SU-DHL-6 (cell line): ENCODE measurements at regions not wholly inside any gene's neighbourhood (a gene's known extent, or its start where the extent isn't known, plus 50 kb on each side); places are given as distances from the start of the nearest gene placed in this dataset.

Source experiments
- H2AFZ ChIP-seq: fragments of 200-600 bp; sonication (generic); 2 replicates; pipeline ENCODE4 v1.6.1; 2014; ENCODE audit warnings: low read depth, mild to moderate bottlenecking, moderate library complexity, mixed read lengths, antibody characterized with exemption, low read length; ENCODE audit not compliant: severe bottlenecking
- H3F3A ChIP-seq: fragments of 200-600 bp; shearing (Covaris generic); 2 replicates; pipeline ENCODE4 v1.6.0; 2016; ENCODE audit warnings: antibody characterized with exemption, mild to moderate bottlenecking; ENCODE audit not compliant: insufficient read depth
- H3K27ac ChIP-seq: fragments of 200-600 bp; sonication (generic); 2 replicates; pipeline ENCODE4 v1.5.1; 2016; ENCODE audit warnings: low read depth, mild to moderate bottlenecking, low read length, moderate library complexity, mixed read lengths
- H3K27me3 ChIP-seq: fragments of 200-600 bp; sonication (generic), shearing (Covaris generic); 2 replicates; pipeline ENCODE4 v1.6.0; 2014; ENCODE audit warnings: mild to moderate bottlenecking, low read length
- H3K36me3 ChIP-seq: fragments of 200-600 bp; sonication (generic); 2 replicates; pipeline ENCODE4 v1.6.1; 2014; ENCODE audit warnings: mild to moderate bottlenecking, low read length, mixed read lengths
- H3K4me2 ChIP-seq: fragments of 300-600, 200-600 bp; shearing (Covaris generic), sonication (generic); 2 replicates; pipeline ENCODE4 v1.6.0; 2014; ENCODE audit warnings: low read length, low read depth, mild to moderate bottlenecking; ENCODE audit not compliant: poor library complexity, severe bottlenecking
- H3K4me3 ChIP-seq: fragments of 200-600 bp; sonication (generic); 2 replicates; pipeline ENCODE4 v1.5.1; 2014; ENCODE audit warnings: antibody characterized with exemption, low read length, mild to moderate bottlenecking, mixed read lengths; ENCODE audit not compliant: insufficient read depth, poor library complexity, severe bottlenecking
- H3K79me2 ChIP-seq: fragments of 200-600 bp; sonication (generic); 2 replicates; pipeline ENCODE4 v1.6.1; 2014; ENCODE audit warnings: mild to moderate bottlenecking, low read length, moderate library complexity; ENCODE audit not compliant: insufficient read depth
- H3K9ac ChIP-seq: fragments of 200-600 bp; sonication (generic); 2 replicates; pipeline ENCODE4 v1.7.0; 2014; ENCODE audit warnings: mild to moderate bottlenecking, low read length
- H3K9me2 ChIP-seq: fragments of 200-600 bp; sonication (generic); replicated peaks from 2 replicates; pipeline ENCODE4 v1.6.1; 2014; ENCODE audit warnings: low read length; ENCODE audit not compliant: insufficient read depth
- H3K9me3 ChIP-seq: fragments of 200-600 bp; sonication (generic); 2 replicates; pipeline ENCODE4 v1.6.1; 2014; ENCODE audit warnings: low read length, mixed read lengths; ENCODE audit not compliant: insufficient read depth
- H4K20me1 ChIP-seq: fragments of 200-600 bp; sonication (generic); 2 replicates; pipeline ENCODE4 v1.6.1; 2014; ENCODE audit warnings: low read depth, mild to moderate bottlenecking, antibody characterized with exemption, low read length, moderate library complexity, mixed read lengths
- CTCF ChIP-seq: fragments of 200-600 bp; sonication (generic); IDR thresholded peaks from one replicate; pipeline ENCODE4 v1.5.1; 2017; ENCODE audit warnings: antibody characterized with exemption, mild to moderate bottlenecking, low read length, moderate library complexity; ENCODE audit not compliant: insufficient read depth, poor library complexity, severe bottlenecking
- EZH2phosphoT487 ChIP-seq: fragments of 200-600 bp; sonication (generic), shearing (Covaris generic); conservative IDR thresholded peaks from 2 replicates; pipeline ENCODE4 v1.6.1; 2018; ENCODE audit warnings: mild to moderate bottlenecking, antibody characterized with exemption, low read length, moderate library complexity, mixed read lengths

DNA sequence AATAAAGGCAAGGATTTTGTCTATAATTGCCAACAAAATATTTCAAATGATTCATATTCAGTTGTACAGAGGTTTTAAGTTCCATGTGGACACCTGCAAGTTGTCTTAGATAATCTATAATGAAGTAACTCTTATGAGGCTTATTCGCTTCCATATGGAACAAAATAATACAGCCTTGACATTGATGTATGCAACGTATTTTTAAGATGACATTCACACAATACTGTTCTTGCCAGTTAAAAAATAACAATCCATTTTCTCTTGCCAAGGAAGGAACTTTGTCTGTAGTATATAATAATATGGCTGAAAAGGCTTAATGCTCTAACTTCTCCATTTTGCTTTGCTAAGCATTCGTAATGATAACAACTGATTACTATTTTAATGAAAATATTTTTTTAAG lies 269.3 kb upstream of the FKBP1C start:
- no peaks in the 10 kb centered on the region for H3K9me2 ChIP-seq
- H3K79me2 ChIP-seq, result no peaks in the 10 kb centered on the region
- H3K27ac ChIP-seq, result no peak overlapping the region
- H3K4me2 ChIP-seq, result no peak overlapping the region
- no peaks in the 10 kb centered on the region for H3K27me3 ChIP-seq
- no peaks in the 10 kb centered on the region for H3K36me3 ChIP-seq
- no peak overlapping the region for H2AFZ ChIP-seq
- H3K4me3 ChIP-seq, result no peak overlapping the region
- no peak for TF ChIP-seq EZH2phosphoT487
- no peak for TF ChIP-seq CTCF
- no peaks in the 10 kb centered on the region for H3F3A ChIP-seq
- no peaks in the 10 kb centered on the region for H3K9me3 ChIP-seq
- H3K9ac ChIP-seq, result no peak overlapping the region
- no peaks in the 10 kb centered on the region for H4K20me1 ChIP-seq

DNA sequence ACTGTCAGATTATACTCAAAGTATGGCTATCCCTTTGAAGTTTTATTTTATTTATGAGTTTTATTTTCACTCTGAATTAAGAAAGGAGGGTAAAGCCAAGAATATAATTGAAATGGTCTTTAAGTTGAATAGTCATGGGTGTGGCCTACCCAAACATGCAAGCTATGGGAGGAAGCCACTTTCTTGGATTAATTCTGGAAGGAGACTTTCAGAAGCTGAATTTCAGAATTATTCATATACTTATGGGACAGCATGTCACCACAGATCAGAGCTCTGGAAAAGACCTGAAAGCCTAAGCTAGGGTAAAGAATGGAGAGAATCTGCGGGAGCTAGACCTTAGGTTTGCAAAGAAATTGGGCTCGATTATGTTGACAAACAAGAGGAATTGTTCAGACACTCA lies 242.4 kb upstream of the FKBP1C start:
- H3K79me2 ChIP-seq, result no peaks in the 10 kb centered on the region
- no peaks in the 10 kb centered on the region for H3K9me3 ChIP-seq
- H3K9me2 ChIP-seq, result no peaks in the 10 kb centered on the region
- no peaks in the 10 kb centered on the region for H3K36me3 ChIP-seq
- H2AFZ ChIP-seq, result no peak overlapping the region
- no peaks in the 10 kb centered on the region for H4K20me1 ChIP-seq
- TF ChIP-seq CTCF, result no peak
- TF ChIP-seq EZH2phosphoT487, result no peak
- no peak overlapping the region for H3K9ac ChIP-seq
- H3F3A ChIP-seq, result no peaks in the 10 kb centered on the region
- H3K27ac ChIP-seq, result no peak overlapping the region
- H3K4me2 ChIP-seq, result no peak overlapping the region
- H3K27me3 ChIP-seq, result no peaks in the 10 kb centered on the region
- H3K4me3 ChIP-seq, result no peak overlapping the region

GRCh38 chr6:62971976-62972658 lies 239.2 kb upstream of the FKBP1C start:
- Histone ChIP-seq H3K9ac (no peak overlapping the region), H3K79me2 (no peaks in the 10 kb centered on the region), H3K27ac (no peak overlapping the region), H3K36me3 (no peaks in the 10 kb centered on the region), H3K9me3 (no peaks in the 10 kb centered on the region), H4K20me1 (no peaks in the 10 kb centered on the region), H3K4me3 (no peak overlapping the region), H3K9me2 (no peaks in the 10 kb centered on the region), H3K27me3 (no peaks in the 10 kb centered on the region), H2AFZ (no peak overlapping the region), H3F3A (no peaks in the 10 kb centered on the region), H3K4me2 (no peak overlapping the region)
- TF ChIP-seq EZH2phosphoT487, result no peak
- no peak for TF ChIP-seq CTCF
